GM12872 (cell line): ENCODE measurements at regions not wholly inside any gene's neighbourhood (a gene's known extent, or its start where the extent isn't known, plus 50 kb on each side); places are given as distances from the start of the nearest gene placed in this dataset.

Experiments used
- CTCF ChIP-seq: IDR thresholded peaks from 3 replicates; pipeline ENCODE4 v1.5.1; 2011; ENCODE audit warnings: low read depth, mild to moderate bottlenecking, low read length, moderate library complexity; ENCODE audit not compliant: insufficient read depth

- no peak for TF ChIP-seq CTCF
Measured at GRCh38 chr14:71625175-71625574, 307.1 kb upstream of the RGS6 start.

GRCh38 chr14:71625891-71626701, 306.1 kb upstream of the RGS6 start:
- TF ChIP-seq CTCF, result no peak

DNA sequence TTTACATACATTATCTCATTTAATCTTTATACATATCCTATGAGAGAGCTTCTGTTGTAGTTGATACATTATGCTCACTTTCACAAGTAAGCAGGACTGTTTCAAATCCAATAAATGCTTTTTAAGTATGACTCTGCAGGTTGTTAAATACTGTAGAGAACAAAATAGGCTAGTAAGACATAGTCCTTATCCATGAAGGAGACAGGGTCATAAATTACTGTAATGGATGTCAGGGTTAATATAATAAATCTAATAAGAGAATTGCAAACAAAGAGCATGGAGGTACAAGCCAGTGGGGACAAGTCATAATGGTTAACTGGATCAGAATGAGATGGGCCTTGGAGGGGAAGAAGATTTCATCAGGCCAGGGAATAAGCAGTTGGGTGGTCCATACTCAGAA, 303.8 kb upstream of the RGS6 start:
- no peak for TF ChIP-seq CTCF

DNA sequence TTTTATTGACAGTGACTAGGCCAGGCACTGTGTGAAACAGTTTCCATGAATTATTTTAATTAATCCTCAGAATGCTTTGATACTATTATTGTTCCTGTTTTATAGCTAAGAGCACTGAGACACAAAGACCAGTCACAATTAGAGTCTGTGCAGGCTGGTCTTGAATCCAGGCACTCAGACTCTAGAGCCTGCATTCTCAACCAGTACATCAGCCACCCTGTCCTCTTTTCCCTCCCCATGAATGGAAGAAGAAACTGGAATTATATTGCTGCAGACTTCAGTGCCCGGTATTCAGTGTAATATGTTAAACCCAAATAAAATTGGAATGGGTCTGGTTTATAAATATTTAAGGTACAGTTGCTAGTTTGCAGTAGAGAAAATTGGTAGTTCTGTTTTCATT, 303.0 kb upstream of the RGS6 start:
- TF ChIP-seq CTCF, result no peak

- no peak for TF ChIP-seq CTCF
Measured at GRCh38 chr14:71629765-71630492, 302.3 kb upstream of the RGS6 start.

GRCh38 chr14:71632440-71632946, 299.7 kb upstream of the RGS6 start:
- TF ChIP-seq CTCF, result no peak

DNA sequence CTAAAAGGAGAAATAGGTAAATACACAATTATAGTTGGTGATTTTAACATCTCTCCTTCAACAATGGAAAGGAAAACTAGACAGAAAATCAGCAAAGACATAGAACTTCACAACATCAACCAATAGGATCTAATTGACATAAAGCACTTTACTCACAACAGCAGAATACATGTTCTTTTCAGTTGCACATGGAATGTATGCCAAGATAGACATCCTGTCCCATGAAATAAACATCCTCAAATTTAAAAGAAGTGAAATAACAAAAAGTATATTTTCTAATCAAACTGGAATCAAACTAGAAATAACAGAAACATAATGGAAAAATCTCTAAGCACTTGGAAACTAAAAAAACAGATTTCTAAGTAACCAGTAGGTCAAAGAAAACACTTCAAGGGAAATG, 296.2 kb upstream of the RGS6 start:
- no peak for TF ChIP-seq CTCF
